ENCODE measurements at regions not wholly inside any gene's neighbourhood (a gene's known extent, or its start where the extent isn't known, plus 50 kb on each side); places are given as distances from the start of the nearest gene placed in this dataset.

GRCh38 chr6:110041126-110041525, 63.0 kb downstream of the GPR6 start:
- H3K27me3 ChIP-seq: no peaks in the 10 kb centered on the region
- no peak overlapping the region for H3K27ac ChIP-seq
- DNase-seq (ENCODE audit: low spot score): no peak
- no peak overlapping the region for H3K4me3 ChIP-seq
- H3K36me3 ChIP-seq (replicated peaks; ENCODE audit: insufficient read depth, low read depth): no peaks in the 10 kb centered on the region
- H3K9me2 ChIP-seq (replicated peaks; ENCODE audit: insufficient read depth): no peaks in the 10 kb centered on the region
- H3K4me1 ChIP-seq (ENCODE audit: insufficient read depth): no peaks in the 10 kb centered on the region
- no peaks in the 10 kb centered on the region for H4K20me1 ChIP-seq (ENCODE audit: insufficient read depth, poor library complexity, severe bottlenecking)
- H3K79me2 ChIP-seq: no peaks in the 10 kb centered on the region
- H3K9me3 ChIP-seq (ENCODE audit: low read depth): no peaks in the 10 kb centered on the region
- TF ChIP-seq CTCF (IDR thresholded peaks at IDR 0.05; ENCODE audit: poor library complexity): no peak
- TF ChIP-seq EZH2 (IDR thresholded peaks at IDR 0.05; ENCODE audit: borderline replicate concordance): no peak
- TF ChIP-seq EZH2phosphoT487 (IDR thresholded peaks at IDR 0.05; ENCODE audit: low read depth, severe bottlenecking, unreplicated experiment): no peak
- 51% methylated on average over 2 of the region's 2 CpGs for WGBS (ENCODE audit: low lambda C conversion rate, missing lambda C conversion rate)
- H2AFZ ChIP-seq: no peak overlapping the region
- H3K4me2 ChIP-seq: no peak overlapping the region

- H3K36me3 ChIP-seq (replicated peaks; ENCODE audit: insufficient read depth, low read depth): no peaks in the 10 kb centered on the region
- no peak overlapping the region for H3K4me2 ChIP-seq
- H3K79me2 ChIP-seq: no peaks in the 10 kb centered on the region
- no peaks in the 10 kb centered on the region for H3K27me3 ChIP-seq
- H3K4me3 ChIP-seq: no peak overlapping the region
- H3K9me3 ChIP-seq (ENCODE audit: low read depth): no peaks in the 10 kb centered on the region
- no peak overlapping the region for H2AFZ ChIP-seq
- no peak for DNase-seq (ENCODE audit: low spot score)
- no peaks in the 10 kb centered on the region for H3K9me2 ChIP-seq (replicated peaks; ENCODE audit: insufficient read depth)
- H4K20me1 ChIP-seq (ENCODE audit: insufficient read depth, poor library complexity, severe bottlenecking): no peaks in the 10 kb centered on the region
- TF ChIP-seq EZH2 (IDR thresholded peaks at IDR 0.05; ENCODE audit: borderline replicate concordance): no peak
- TF ChIP-seq CTCF (IDR thresholded peaks at IDR 0.05; ENCODE audit: poor library complexity): no peak
- TF ChIP-seq EZH2phosphoT487 (IDR thresholded peaks at IDR 0.05; ENCODE audit: low read depth, severe bottlenecking, unreplicated experiment): no peak
- 87% methylated on average over 5 of the region's 5 CpGs for WGBS (ENCODE audit: low lambda C conversion rate, missing lambda C conversion rate)
- no peaks in the 10 kb centered on the region for H3K4me1 ChIP-seq (ENCODE audit: insufficient read depth)
- H3K27ac ChIP-seq: no peak overlapping the region
Measured at GRCh38 chr6:110041830-110042229, 63.7 kb downstream of the GPR6 start.

GRCh38 chr6:110042670-110043296, 64.7 kb downstream of the GPR6 start:
- Histone ChIP-seq H3K27ac (no peak overlapping the region), H3K9me3 (ENCODE audit: low read depth) (no peaks in the 10 kb centered on the region), H3K4me3 (no peak overlapping the region), H2AFZ (no peak overlapping the region), H4K20me1 (ENCODE audit: insufficient read depth, poor library complexity, severe bottlenecking) (no peaks in the 10 kb centered on the region), H3K79me2 (no peaks in the 10 kb centered on the region), H3K4me1 (ENCODE audit: insufficient read depth) (no peaks in the 10 kb centered on the region), H3K9me2 (replicated peaks; ENCODE audit: insufficient read depth) (no peaks in the 10 kb centered on the region), H3K27me3 (no peaks in the 10 kb centered on the region), H3K4me2 (no peak overlapping the region), H3K36me3 (replicated peaks; ENCODE audit: insufficient read depth, low read depth) (no peaks in the 10 kb centered on the region)
- no peak for DNase-seq (ENCODE audit: low spot score)
- TF ChIP-seq EZH2phosphoT487 (IDR thresholded peaks at IDR 0.05; ENCODE audit: low read depth, severe bottlenecking, unreplicated experiment): no peak
- TF ChIP-seq EZH2 (IDR thresholded peaks at IDR 0.05; ENCODE audit: borderline replicate concordance): no peak
- no peak for TF ChIP-seq CTCF (IDR thresholded peaks at IDR 0.05; ENCODE audit: poor library complexity)
- 79% methylated on average over 9 of the region's 9 CpGs for WGBS (ENCODE audit: low lambda C conversion rate, missing lambda C conversion rate)

All from hepatocyte (in vitro differentiated cells).